H9 (cell line): ENCODE measurements at regions not wholly inside any gene's neighbourhood (a gene's known extent, or its start where the extent isn't known, plus 50 kb on each side); places are given as distances from the start of the nearest gene placed in this dataset.

Experiments used
- DNase-seq: peaks from one replicate; pipeline ENCODE4 v3.0.0-alpha.2; 2017
- H2AFZ ChIP-seq: one replicate; pipeline ENCODE4 v1.6.1; 2013; ENCODE audit warnings: mild to moderate bottlenecking, low read length, control low read depth, moderate library complexity
- H2AK5ac ChIP-seq: 2 replicates; pipeline ENCODE4 v1.6.1; 2013; ENCODE audit warnings: low read length, control low read depth, mixed read lengths; ENCODE audit not compliant: insufficient read length
- H2BK120ac ChIP-seq: one replicate; pipeline ENCODE4 v1.6.1; 2013; ENCODE audit warnings: low read depth, mild to moderate bottlenecking, low read length, control low read depth, inconsistent platforms; ENCODE audit not compliant: poor library complexity, severe bottlenecking
- H2BK12ac ChIP-seq: 2 replicates; pipeline ENCODE4 v1.6.1; 2013; ENCODE audit warnings: low read length, control low read depth, mixed read lengths, low read depth; ENCODE audit not compliant: insufficient read length
- H2BK15ac ChIP-seq: 2 replicates; pipeline ENCODE4 v1.6.1; 2013; ENCODE audit warnings: low read depth, low read length, control low read depth
- H2BK20ac ChIP-seq: one replicate; pipeline ENCODE4 v1.6.1; 2013; ENCODE audit warnings: low read depth, mild to moderate bottlenecking, low read length, control low read depth, inconsistent platforms; ENCODE audit not compliant: poor library complexity, severe bottlenecking
- H2BK5ac ChIP-seq: 2 replicates; pipeline ENCODE4 v1.6.1; 2013; ENCODE audit warnings: low read length, control low read depth, mixed read lengths; ENCODE audit not compliant: insufficient read length
- H3K14ac ChIP-seq: 2 replicates; pipeline ENCODE4 v1.6.1; 2013; ENCODE audit warnings: low read length, control low read depth; ENCODE audit not compliant: insufficient read depth
- H3K18ac ChIP-seq: 2 replicates; pipeline ENCODE4 v1.6.1; 2013; ENCODE audit warnings: low read depth, mild to moderate bottlenecking, mixed read lengths, low read length, control low read depth; ENCODE audit not compliant: insufficient read length
- H3K23ac ChIP-seq: 2 replicates; pipeline ENCODE4 v1.6.1; 2013; ENCODE audit warnings: low read length, control low read depth, mixed read lengths, low read depth; ENCODE audit not compliant: insufficient read length
- H3K23me2 ChIP-seq: 2 replicates; pipeline ENCODE4 v1.6.1; 2013; ENCODE audit warnings: low read depth, mild to moderate bottlenecking, mixed read lengths, low read length, control low read depth; ENCODE audit not compliant: insufficient read length, poor library complexity, severe bottlenecking
- H3K27ac ChIP-seq: 2 replicates; pipeline ENCODE4 v1.5.1; 2013; ENCODE audit warnings: low read length, control low read depth, mixed read lengths, low read depth; ENCODE audit not compliant: insufficient read length
- H3K27me3 ChIP-seq: 2 replicates; pipeline ENCODE4 v1.6.1; 2013; ENCODE audit warnings: low read length, control low read depth, inconsistent platforms; ENCODE audit not compliant: insufficient read depth
- H3K4ac ChIP-seq: 2 replicates; pipeline ENCODE4 v1.6.1; 2013; ENCODE audit warnings: low read depth, mild to moderate bottlenecking, control low read depth, inconsistent platforms, low read length, moderate library complexity
- H3K4me1 ChIP-seq: 2 replicates; pipeline ENCODE4 v1.6.1; 2013; ENCODE audit warnings: low read length, control low read depth, inconsistent platforms; ENCODE audit not compliant: insufficient read depth
- H3K4me2 ChIP-seq: 2 replicates; pipeline ENCODE4 v1.6.1; 2013; ENCODE audit warnings: low read length, control low read depth, mixed read lengths; ENCODE audit not compliant: insufficient read length, insufficient read depth
- H3K56ac ChIP-seq: 2 replicates; pipeline ENCODE4 v1.6.1; 2013; ENCODE audit warnings: low read depth, mild to moderate bottlenecking, mixed read lengths, low read length, control low read depth; ENCODE audit not compliant: insufficient read length
- H3K79me1 ChIP-seq: 2 replicates; pipeline ENCODE4 v1.6.1; 2013; ENCODE audit warnings: low read depth, mild to moderate bottlenecking, moderate library complexity, low read length, control low read depth, inconsistent platforms; ENCODE audit not compliant: insufficient read depth, poor library complexity, severe bottlenecking
- H3K79me2 ChIP-seq: 2 replicates; pipeline ENCODE4 v1.6.1; 2013; ENCODE audit warnings: low read length, control low read depth, inconsistent platforms; ENCODE audit not compliant: insufficient read depth
- H3K9ac ChIP-seq: 2 replicates; pipeline ENCODE4 v1.6.1; 2013; ENCODE audit warnings: low read length, control low read depth, mixed read lengths; ENCODE audit not compliant: insufficient read length; ENCODE audit errors: extremely low read depth
- H3K9me3 ChIP-seq: one replicate; pipeline ENCODE4 v1.6.1; 2013; ENCODE audit warnings: low read depth, low read length, inconsistent platforms; ENCODE audit not compliant: control insufficient read depth
- H3T11ph ChIP-seq: one replicate; pipeline ENCODE4 v1.6.1; 2013; ENCODE audit warnings: mild to moderate bottlenecking, low read length, control low read depth, inconsistent platforms
- H4K20me1 ChIP-seq: one replicate; pipeline ENCODE4 v1.6.1; 2013; ENCODE audit not compliant: control insufficient read depth, insufficient read length, insufficient read depth
- H4K5ac ChIP-seq: 2 replicates; pipeline ENCODE4 v1.6.1; 2013; ENCODE audit warnings: low read depth, mild to moderate bottlenecking, mixed read lengths, low read length, control low read depth; ENCODE audit not compliant: insufficient read length
- H4K8ac ChIP-seq: replicated peaks from 2 replicates; pipeline ENCODE4 v1.6.1; 2013; ENCODE audit warnings: low read length, control low read depth, mixed read lengths, low read depth; ENCODE audit not compliant: insufficient read length
- H4K91ac ChIP-seq: 2 replicates; pipeline ENCODE4 v1.6.1; 2013; ENCODE audit warnings: low read depth, mild to moderate bottlenecking, moderate library complexity, mixed read lengths, low read length, control low read depth; ENCODE audit not compliant: insufficient read length
- H3K27ac Mint-ChIP-seq, 3 experiments: 2 replicates in 2 of 3; 3 replicates in 1 of 3; pipeline ENCODE4 v1.8.0; 2020 to 2021; ENCODE audit warnings: mixed read lengths in 3 of 3, mild to moderate bottlenecking in 1 of 3, moderate library complexity in 1 of 3
- H3K27me3 Mint-ChIP-seq: 2 replicates; pipeline ENCODE4 v1.8.0; 2021; ENCODE audit warnings: low read depth, mild to moderate bottlenecking, moderate library complexity, mixed read lengths
- H3K36me3 Mint-ChIP-seq, 3 experiments: 2 replicates in 2 of 3; 3 replicates in 1 of 3; pipeline ENCODE4 v1.8.0; 2020 to 2021; ENCODE audit warnings: low read depth in 3 of 3, mixed read lengths in 3 of 3; ENCODE audit not compliant: insufficient read depth in 1 of 3
- H3K4me1 Mint-ChIP-seq, 2 experiments: 2 replicates each; pipeline ENCODE4 v1.8.0; 2020; ENCODE audit warnings: mixed read lengths in 2 of 2
- H3K4me3 Mint-ChIP-seq, 2 experiments: 2 replicates in 1 of 2; 3 replicates in 1 of 2; pipeline ENCODE4 v1.8.0; 2020 to 2021; ENCODE audit warnings: mild to moderate bottlenecking in 2 of 2, mixed read lengths in 2 of 2, moderate library complexity in 1 of 2
- H3K9me3 Mint-ChIP-seq, 2 experiments: 2 replicates in 1 of 2; 3 replicates in 1 of 2; pipeline ENCODE4 v1.8.0; 2020; ENCODE audit warnings: mild to moderate bottlenecking in 2 of 2, mixed read lengths in 2 of 2, moderate library complexity in 1 of 2
- TF ChIP-seq, protein P1 (sequence below): fragments of 200-600 bp; sonication (generic); conservative IDR thresholded peaks from 3 replicates; pipeline ENCODE4 v1.8.0; 2021; ENCODE audit warnings: antibody characterized with exemption, mild to moderate bottlenecking

DNA sequence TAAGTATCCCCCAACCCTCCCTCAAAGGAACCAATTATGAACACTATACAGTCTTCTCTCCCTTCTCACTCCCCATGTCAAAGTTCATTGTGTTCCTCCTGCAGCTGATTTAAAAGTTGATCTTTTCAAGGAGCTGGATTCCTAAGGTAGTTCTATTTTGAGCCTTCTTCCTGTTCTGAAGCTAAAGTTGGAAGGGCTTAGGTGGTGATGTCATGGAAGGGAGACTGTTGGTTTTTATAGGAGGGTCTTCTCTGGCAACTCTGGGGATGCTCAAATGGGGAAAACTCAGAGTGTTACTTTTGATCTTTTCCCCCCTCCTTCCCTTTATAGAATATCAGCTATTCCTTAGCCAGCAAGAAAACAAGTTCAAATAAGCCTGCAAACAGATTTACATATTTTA lies 83.0 kb upstream of the AK4 start:
- Histone ChIP-seq H2AFZ (no peak overlapping the region), H3K79me2 (peaks cover 12% of the 10 kb centered on the region; the same call in 1 of the 2 replicates), H3K4me1 (peaks cover 5% of the 10 kb centered on the region; the same call in 1 of the 2 replicates), H2BK15ac (no peak overlapping the region), H3K9ac (no peak overlapping the region), H3K56ac (no peak overlapping the region), H3T11ph (no peak overlapping the region), H3K23ac (no peak overlapping the region), H4K8ac (no peak overlapping the region), H2BK120ac (no peak overlapping the region), H3K14ac (no peak overlapping the region), H3K27me3 (no peaks in the 10 kb centered on the region), H2AK5ac (no peak overlapping the region), H3K4me2 (peak overlapping the region; percentile 49), H4K91ac (no peak overlapping the region), H2BK20ac (no peak overlapping the region), H3K27ac (no peak overlapping the region), H3K79me1 (no peaks in the 10 kb centered on the region), H3K4ac (no peak overlapping the region), H3K9me3 (no peaks in the 10 kb centered on the region), H4K20me1 (peaks cover 2% of the 10 kb centered on the region), H2BK5ac (no peak overlapping the region), H3K18ac (no peak overlapping the region), H4K5ac (no peak overlapping the region), H2BK12ac (no peak overlapping the region), H3K23me2 (peaks cover 15% of the 10 kb centered on the region)
- H3K36me3 Mint-ChIP-seq: peaks cover 0 to 11% (median 0%) of the 10 kb centered on the region in 3 experiments; a peak in 3 of 7 replicates
- H3K27me3 Mint-ChIP-seq: no peaks in the 10 kb centered on the region
- H3K27ac Mint-ChIP-seq: peak overlapping the region in 1 of 3 experiments; percentile 97; a peak in 1 of 7 replicates
- no peak for DNase-seq
- TF ChIP-seq, protein P1, sequence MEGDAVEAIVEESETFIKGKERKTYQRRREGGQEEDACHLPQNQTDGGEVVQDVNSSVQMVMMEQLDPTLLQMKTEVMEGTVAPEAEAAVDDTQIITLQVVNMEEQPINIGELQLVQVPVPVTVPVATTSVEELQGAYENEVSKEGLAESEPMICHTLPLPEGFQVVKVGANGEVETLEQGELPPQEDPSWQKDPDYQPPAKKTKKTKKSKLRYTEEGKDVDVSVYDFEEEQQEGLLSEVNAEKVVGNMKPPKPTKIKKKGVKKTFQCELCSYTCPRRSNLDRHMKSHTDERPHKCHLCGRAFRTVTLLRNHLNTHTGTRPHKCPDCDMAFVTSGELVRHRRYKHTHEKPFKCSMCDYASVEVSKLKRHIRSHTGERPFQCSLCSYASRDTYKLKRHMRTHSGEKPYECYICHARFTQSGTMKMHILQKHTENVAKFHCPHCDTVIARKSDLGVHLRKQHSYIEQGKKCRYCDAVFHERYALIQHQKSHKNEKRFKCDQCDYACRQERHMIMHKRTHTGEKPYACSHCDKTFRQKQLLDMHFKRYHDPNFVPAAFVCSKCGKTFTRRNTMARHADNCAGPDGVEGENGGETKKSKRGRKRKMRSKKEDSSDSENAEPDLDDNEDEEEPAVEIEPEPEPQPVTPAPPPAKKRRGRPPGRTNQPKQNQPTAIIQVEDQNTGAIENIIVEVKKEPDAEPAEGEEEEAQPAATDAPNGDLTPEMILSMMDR: no peak
- H3K9me3 Mint-ChIP-seq: no peaks in the 10 kb centered on the region; a peak in 1 of 5 replicates
- peaks cover 37% of the 10 kb centered on the region in 2 experiments for H3K4me1 Mint-ChIP-seq
- H3K4me3 Mint-ChIP-seq: peak overlapping the region; percentile 84 to 95
